GM21529 (cell line): ENCODE measurements at regions not wholly inside any gene's neighbourhood (a gene's known extent, or its start where the extent isn't known, plus 50 kb on each side); places are given as distances from the start of the nearest gene placed in this dataset.

ENCODE experiments used
- ATAC-seq: cut with Tn5 transposase; IDR thresholded peaks from one replicate; pipeline ENCODE4 v1.9.1; 2021; ENCODE audit not compliant: unreplicated experiment

GRCh38 chr1:70916034-70916427, 131.6 kb downstream of the PTGER3 start:
- ATAC-seq, result no peak

GRCh38 chr1:70919706-70920323, 127.8 kb downstream of the PTGER3 start:
- no peak for ATAC-seq
